Kidney (tissue), 13 donors: ENCODE measurements at regions not wholly inside any gene's neighbourhood (a gene's known extent, or its start where the extent isn't known, plus 50 kb on each side); places are given as distances from the start of the nearest gene placed in this dataset.

ENCODE experiments used
- DNase-seq, 5 donors: peaks; one replicate each; pipeline ENCODE4 v3.0.0-alpha.2; 2013 to 2020
- FAIRE-seq: peaks from 2 replicates; lab custom pipeline; 2012; peaks lifted over from hg19 to GRCh38; lab: Jason Lieb, UNC
- H3K27ac ChIP-seq, 2 donors: one replicate each; pipeline ENCODE4 v1.7.0; 2013; ENCODE audit warnings: low read depth in 2 of 2, low read length in 2 of 2, inconsistent platforms in 1 of 2
- H3K27me3 ChIP-seq: one replicate; pipeline ENCODE4 v1.7.1; 2013; ENCODE audit warnings: low read length, inconsistent platforms; ENCODE audit not compliant: control insufficient read depth, insufficient read depth
- H3K36me3 ChIP-seq, 3 donors: one replicate each; pipeline versions ENCODE4 v1.7.0 to v1.7.1; 2013; ENCODE audit warnings: low read length in 3 of 3, control low read depth in 1 of 3, inconsistent platforms in 1 of 3; ENCODE audit not compliant: insufficient read depth in 3 of 3, control insufficient read depth in 2 of 3
- H3K4me1 ChIP-seq, 3 donors: one replicate each; pipeline versions ENCODE4 v1.7.0 to v1.7.1; 2013; ENCODE audit warnings: low read length in 3 of 3, inconsistent platforms in 1 of 3, low read depth in 1 of 3; ENCODE audit not compliant: control insufficient read depth in 2 of 3, insufficient read depth in 2 of 3
- H3K4me3 ChIP-seq, 3 donors: one replicate each; pipeline versions ENCODE4 v1.7.0 to v1.8.1; 2013; ENCODE audit warnings: low read length in 3 of 3, control low read depth in 1 of 3, inconsistent platforms in 1 of 3
- H3K9ac ChIP-seq, 3 donors: one replicate each; pipeline versions ENCODE4 v1.7.0 to v1.7.1; 2013; ENCODE audit warnings: low read length in 3 of 3, control low read depth in 1 of 3, inconsistent platforms in 1 of 3
- H3K9me3 ChIP-seq, 3 donors: one replicate each; pipeline versions ENCODE4 v1.7.0 to v1.7.1; 2013; ENCODE audit warnings: low read length in 3 of 3, control low read depth in 1 of 3, inconsistent platforms in 1 of 3; ENCODE audit not compliant: control insufficient read depth in 2 of 3, insufficient read depth in 1 of 3
- intact Hi-C: fragments of 100-400 bp; cut with DNase I; formaldehyde crosslinking; loops from one replicate; pipeline ENCODE4 v1.11.1; 2022
- TF ChIP-seq, protein P1 (sequence below): IDR thresholded peaks from 3 replicates; pipeline ENCODE4 v1.5.1; 2012; ENCODE audit warnings: mild to moderate bottlenecking, moderate library complexity, borderline replicate concordance; ENCODE audit not compliant: insufficient read depth; ENCODE audit errors: extremely low read depth
- donor health status: control.
- donor health status: control.
- donor health status: control.
- donor health status: control.
- donor health status: control.
- donor health status: DM: yes; HTN: yes; CAD: no.
- donor health status: Normal renal cell carcinoma (clear cell type).

GRCh38 chr6:105911106-105911629 is 175.0 kb upstream of the PRDM1 start:
- Histone ChIP-seq H3K27me3 (no peaks in the 10 kb centered on the region), H3K27ac (no peak overlapping the region), H3K36me3 (no peaks in the 10 kb centered on the region), H3K4me1 (no peaks in the 10 kb centered on the region), H3K9me3 (no peaks in the 10 kb centered on the region), H3K9ac (no peak overlapping the region), H3K4me3 (no peak overlapping the region)
- no peak for FAIRE-seq
- TF ChIP-seq, protein P1, sequence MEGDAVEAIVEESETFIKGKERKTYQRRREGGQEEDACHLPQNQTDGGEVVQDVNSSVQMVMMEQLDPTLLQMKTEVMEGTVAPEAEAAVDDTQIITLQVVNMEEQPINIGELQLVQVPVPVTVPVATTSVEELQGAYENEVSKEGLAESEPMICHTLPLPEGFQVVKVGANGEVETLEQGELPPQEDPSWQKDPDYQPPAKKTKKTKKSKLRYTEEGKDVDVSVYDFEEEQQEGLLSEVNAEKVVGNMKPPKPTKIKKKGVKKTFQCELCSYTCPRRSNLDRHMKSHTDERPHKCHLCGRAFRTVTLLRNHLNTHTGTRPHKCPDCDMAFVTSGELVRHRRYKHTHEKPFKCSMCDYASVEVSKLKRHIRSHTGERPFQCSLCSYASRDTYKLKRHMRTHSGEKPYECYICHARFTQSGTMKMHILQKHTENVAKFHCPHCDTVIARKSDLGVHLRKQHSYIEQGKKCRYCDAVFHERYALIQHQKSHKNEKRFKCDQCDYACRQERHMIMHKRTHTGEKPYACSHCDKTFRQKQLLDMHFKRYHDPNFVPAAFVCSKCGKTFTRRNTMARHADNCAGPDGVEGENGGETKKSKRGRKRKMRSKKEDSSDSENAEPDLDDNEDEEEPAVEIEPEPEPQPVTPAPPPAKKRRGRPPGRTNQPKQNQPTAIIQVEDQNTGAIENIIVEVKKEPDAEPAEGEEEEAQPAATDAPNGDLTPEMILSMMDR, result no peak
- peak in 2 of 5 donors; percentile 3 to 23 for DNase-seq
- intact Hi-C loops, result no loop called here

DNA sequence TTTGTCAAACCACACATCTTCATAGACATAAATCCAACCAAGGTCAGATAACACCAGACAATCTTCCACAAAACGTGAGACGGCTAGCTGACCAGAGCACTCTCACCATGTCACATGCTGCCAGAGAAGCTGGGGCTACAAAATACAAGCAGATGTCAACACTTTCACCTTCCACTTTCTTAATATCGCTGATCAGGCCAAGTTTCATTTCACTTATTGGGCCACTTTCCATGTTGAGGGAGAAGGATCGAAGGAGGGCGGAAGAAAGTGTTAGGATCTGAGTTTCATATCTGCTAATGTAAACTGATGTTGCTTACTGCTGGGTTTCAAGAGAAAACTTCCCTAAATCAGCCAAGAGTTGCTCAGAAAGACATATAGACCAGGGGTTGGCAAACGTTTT is 177.0 kb upstream of the PRDM1 start:
- H3K27ac ChIP-seq, result no peak overlapping the region
- no peak for FAIRE-seq
- no peaks in the 10 kb centered on the region for H3K36me3 ChIP-seq
- no peak overlapping the region for H3K4me3 ChIP-seq
- no peaks in the 10 kb centered on the region for H3K27me3 ChIP-seq
- H3K4me1 ChIP-seq, result no peaks in the 10 kb centered on the region
- no peak for DNase-seq
- H3K9ac ChIP-seq, result no peak overlapping the region
- TF ChIP-seq, protein P1, result no peak
- H3K9me3 ChIP-seq, result no peaks in the 10 kb centered on the region
- intact Hi-C loops, result no loop called here

GRCh38 chr6:105907991-105908390 is 178.1 kb upstream of the PRDM1 start:
- intact Hi-C loops, result no loop called here
- H3K4me3 ChIP-seq, result no peak overlapping the region
- FAIRE-seq (no peak), DNase-seq (no peak)
- TF ChIP-seq, protein P1, result no peak
- no peak overlapping the region for H3K27ac ChIP-seq
- no peaks in the 10 kb centered on the region for H3K4me1 ChIP-seq
- no peaks in the 10 kb centered on the region for H3K36me3 ChIP-seq
- H3K27me3 ChIP-seq, result no peaks in the 10 kb centered on the region
- H3K9ac ChIP-seq, result no peak overlapping the region
- H3K9me3 ChIP-seq, result no peaks in the 10 kb centered on the region

GRCh38 chr6:105907301-105907700 is 178.8 kb upstream of the PRDM1 start:
- no peak overlapping the region for H3K27ac ChIP-seq
- H3K36me3 ChIP-seq, result no peaks in the 10 kb centered on the region
- TF ChIP-seq, protein P1, result no peak
- H3K9me3 ChIP-seq, result no peaks in the 10 kb centered on the region
- FAIRE-seq, result no peak
- H3K4me1 ChIP-seq, result no peaks in the 10 kb centered on the region
- no peak overlapping the region for H3K9ac ChIP-seq
- no peaks in the 10 kb centered on the region for H3K27me3 ChIP-seq
- no peak overlapping the region for H3K4me3 ChIP-seq
- DNase-seq, result no peak
- intact Hi-C loops, result no loop called here
